GM12873 (cell line): ENCODE measurements at regions not wholly inside any gene's neighbourhood (a gene's known extent, or its start where the extent isn't known, plus 50 kb on each side); places are given as distances from the start of the nearest gene placed in this dataset.

Source experiments
- TF ChIP-seq, protein P1 (sequence below): IDR thresholded peaks from 2 replicates; pipeline ENCODE4 v1.5.1; 2012; ENCODE audit warnings: low read depth, mild to moderate bottlenecking, moderate library complexity, low read length, control low read depth; ENCODE audit not compliant: insufficient read depth; ENCODE audit errors: missing control alignments

DNA sequence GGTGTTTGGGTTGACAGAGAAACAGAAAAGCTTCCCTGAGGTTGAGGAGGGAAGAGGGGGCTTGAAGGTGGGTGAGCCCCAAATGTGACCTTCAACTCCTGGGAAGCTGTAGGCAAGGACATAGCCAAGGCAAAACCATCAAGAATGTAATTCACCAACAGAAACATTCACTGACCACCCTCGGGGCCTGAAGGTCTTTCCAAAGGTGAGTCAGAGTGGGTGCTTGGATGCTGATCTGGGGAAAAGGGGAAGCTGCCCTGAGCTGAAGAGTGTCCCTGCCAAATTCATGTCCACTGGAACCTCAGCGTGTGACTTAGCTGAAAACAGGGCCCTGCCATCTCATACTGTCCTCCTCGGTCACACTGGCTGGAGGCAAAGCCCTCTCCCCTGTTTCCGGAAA, 234.2 kb upstream of the SULF2 start:
- TF ChIP-seq, protein P1, sequence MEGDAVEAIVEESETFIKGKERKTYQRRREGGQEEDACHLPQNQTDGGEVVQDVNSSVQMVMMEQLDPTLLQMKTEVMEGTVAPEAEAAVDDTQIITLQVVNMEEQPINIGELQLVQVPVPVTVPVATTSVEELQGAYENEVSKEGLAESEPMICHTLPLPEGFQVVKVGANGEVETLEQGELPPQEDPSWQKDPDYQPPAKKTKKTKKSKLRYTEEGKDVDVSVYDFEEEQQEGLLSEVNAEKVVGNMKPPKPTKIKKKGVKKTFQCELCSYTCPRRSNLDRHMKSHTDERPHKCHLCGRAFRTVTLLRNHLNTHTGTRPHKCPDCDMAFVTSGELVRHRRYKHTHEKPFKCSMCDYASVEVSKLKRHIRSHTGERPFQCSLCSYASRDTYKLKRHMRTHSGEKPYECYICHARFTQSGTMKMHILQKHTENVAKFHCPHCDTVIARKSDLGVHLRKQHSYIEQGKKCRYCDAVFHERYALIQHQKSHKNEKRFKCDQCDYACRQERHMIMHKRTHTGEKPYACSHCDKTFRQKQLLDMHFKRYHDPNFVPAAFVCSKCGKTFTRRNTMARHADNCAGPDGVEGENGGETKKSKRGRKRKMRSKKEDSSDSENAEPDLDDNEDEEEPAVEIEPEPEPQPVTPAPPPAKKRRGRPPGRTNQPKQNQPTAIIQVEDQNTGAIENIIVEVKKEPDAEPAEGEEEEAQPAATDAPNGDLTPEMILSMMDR: no peak

DNA sequence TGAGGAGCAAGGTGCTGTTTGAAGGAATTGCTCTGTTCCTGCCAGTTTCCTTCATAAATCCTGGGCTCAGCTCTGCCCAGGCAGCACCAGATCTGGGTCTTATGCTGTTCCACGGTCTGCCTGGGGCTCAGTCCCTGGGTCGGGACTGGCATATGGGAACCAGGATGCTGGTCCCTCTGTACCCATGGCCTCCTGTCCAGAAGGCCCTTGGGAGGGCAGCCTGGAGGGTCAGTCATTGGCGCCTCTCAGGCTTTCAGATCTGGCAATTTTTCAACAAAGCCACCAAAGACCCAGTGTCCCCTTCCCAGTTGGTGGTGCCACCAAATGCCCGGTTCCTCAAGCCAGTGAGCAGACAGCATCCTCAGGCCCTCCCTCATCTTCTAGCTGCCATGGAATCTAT, 232.7 kb upstream of the SULF2 start:
- TF ChIP-seq, protein P1: no peak

DNA sequence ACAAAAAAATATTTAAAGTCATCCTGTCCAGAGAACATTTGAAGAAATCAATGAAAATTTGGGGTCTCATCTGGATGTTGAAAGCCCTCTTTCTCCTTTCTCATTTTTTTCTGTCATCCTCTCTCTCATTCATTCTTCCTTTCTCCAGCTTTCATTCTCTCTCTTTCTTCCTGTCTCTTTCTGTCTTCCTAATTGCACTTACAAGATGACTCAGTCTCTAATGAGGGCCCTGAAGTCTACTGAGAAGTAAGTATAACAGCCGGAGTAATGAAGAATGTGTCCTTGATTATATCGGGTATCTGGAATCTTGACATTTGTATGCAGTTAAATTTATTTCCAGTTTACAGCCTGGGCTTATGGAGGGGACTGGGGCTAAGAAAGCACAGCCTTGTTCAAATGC, 232.2 kb upstream of the SULF2 start:
- TF ChIP-seq, protein P1: no peak

DNA sequence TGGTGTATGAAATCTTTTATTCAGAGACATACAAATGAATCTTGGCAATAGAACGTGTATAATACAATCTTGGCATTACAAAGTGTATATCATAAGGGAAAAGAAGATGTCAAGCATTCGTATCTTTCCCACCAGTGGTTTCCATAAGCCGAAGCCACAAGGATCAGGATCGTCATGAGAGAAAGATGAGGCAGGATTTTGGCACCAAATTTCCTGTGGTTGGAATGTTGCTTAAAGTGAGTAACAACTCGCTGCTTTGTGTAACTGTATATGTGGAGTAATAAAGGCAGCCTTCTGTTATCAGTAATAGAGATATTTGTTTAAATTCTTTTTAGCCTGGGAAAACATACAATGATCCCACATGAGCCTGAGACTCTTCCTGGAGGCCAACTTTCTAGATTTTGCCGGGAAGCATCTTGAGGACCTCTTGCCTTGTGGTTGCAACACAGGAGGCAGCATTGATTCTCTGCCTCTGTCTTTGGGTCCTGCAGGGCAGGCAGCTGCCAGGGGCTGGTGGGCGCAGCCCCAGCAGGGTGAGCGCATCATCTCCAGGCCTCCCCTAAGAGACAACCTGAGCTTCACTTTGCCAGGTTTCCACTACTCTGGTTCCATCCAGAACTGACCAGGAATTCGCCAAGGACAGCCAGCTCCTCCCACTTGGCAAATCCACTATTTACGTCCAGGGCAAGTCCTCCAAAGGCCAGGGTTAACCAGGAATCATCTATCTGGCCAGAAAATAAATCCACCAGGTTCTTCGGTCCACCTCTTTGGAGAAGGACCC, 230.9 kb upstream of the SULF2 start:
- TF ChIP-seq, protein P1: no peak

DNA sequence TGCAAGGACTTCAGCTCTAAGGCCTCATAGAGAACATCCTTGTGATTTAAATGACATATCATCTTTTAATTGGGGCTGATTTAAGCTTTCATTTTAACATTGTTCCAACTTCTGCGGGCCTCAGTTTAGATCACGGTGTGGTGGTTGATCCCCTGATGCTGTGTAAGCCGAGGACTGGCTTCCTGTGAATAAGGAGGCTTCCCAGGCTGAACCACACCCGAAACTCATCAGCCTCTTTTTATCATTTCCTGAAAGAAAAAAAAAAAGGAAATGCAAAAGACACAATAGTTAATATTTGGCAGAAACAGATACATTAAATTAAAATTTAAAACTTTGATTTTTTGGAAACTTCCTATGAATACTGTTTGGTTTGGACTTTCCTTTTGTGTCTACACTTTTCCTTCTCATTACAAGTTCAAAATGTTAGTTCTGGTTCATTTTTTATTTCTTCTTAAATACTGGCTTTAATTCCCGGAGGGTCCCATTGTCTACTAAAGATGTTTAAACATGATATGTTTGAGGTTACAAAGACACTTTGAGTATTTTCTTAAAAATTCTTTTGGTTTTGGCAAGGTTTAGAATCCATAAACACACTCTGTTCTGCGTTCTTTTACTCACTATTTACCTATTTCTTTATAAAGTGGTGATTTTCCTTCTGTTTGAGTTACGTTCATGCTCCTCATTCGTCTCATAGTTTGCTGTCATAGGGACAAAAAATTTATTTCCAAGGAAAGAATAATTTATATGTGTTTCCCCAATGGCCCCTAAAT, 230.0 kb upstream of the SULF2 start:
- TF ChIP-seq, protein P1: no peak

DNA sequence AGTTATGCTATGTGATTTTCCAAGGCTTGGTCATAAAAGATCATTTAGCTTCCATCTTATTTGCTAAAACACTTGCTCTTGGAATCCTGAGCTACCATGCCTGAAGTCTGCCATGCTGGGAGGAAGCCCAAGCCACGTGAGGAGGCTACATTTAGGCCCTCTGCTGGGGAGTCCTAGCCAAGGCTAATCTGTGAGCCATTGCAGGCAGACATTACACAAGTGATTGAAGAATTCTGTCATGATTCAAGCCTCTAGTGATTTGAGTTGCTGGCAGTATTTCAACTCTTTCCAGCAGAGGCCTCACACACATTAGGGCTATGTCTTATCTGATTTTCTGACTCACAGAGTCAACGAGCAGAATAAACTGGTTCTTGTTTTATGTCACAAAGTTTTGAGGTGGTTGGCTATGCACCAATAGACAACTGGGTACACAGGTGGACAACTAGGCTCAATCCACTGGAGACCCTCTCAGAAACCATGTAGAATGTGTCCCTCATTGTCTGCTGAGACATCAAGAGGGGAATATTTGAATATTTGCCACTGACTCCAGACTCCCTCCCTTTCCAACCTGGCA, 227.2 kb upstream of the SULF2 start:
- TF ChIP-seq, protein P1: peak; percentile 23

DNA sequence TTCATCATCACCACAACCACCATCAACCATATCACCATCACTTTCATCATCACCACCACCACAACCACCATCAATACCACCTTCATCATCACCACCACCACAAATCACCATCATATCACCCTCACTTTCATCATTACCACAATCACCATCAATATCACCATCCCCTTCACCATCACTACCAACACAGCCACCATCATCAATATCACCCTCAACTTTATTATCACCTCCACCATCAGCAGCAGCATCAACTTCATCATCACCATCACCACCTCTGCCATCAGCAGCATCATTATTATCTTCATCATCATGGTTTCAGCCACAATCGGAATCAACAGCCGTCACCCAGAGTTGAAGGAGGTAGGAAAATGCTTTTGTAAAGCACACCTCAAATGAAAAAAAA, 225.7 kb upstream of the SULF2 start:
- TF ChIP-seq, protein P1: no peak
